Keratinocyte (primary cell): ENCODE measurements at regions not wholly inside any gene's neighbourhood (a gene's known extent, or its start where the extent isn't known, plus 50 kb on each side); places are given as distances from the start of the nearest gene placed in this dataset.
A peak's percentile ranks its signal among the peaks of the same experiment; 100 is the strongest.
"Not testable (repeated sequence)": the region's sequence is repeated elsewhere in the genome, so short reads cannot be mapped to it uniquely, and the experiment has no call there.

Source experiments
- DNase-seq: peaks from one replicate; pipeline ENCODE4 v3.0.0-alpha.2; 2011; ENCODE audit warnings: low read depth, missing footprints, low spot score
- FAIRE-seq: peaks from 2 replicates; lab custom pipeline; 2011; peaks lifted over from hg19 to GRCh38; lab: Jason Lieb, UNC
- H2AFZ ChIP-seq: 2 replicates; pipeline ENCODE4 v1.6.0; 2012; ENCODE audit warnings: low read length, control low read depth, inconsistent platforms; ENCODE audit not compliant: control insufficient read depth
- H3K27ac ChIP-seq: 2 replicates; pipeline ENCODE4 v1.5.1; 2011; ENCODE audit warnings: low read length; ENCODE audit not compliant: control insufficient read depth, insufficient read depth
- H3K27me3 ChIP-seq: 3 replicates; pipeline ENCODE4 v1.6.0; 2011; ENCODE audit warnings: low read length; ENCODE audit not compliant: control insufficient read depth, insufficient read depth; ENCODE audit errors: extremely low read depth
- H3K36me3 ChIP-seq, 2 experiments: 2 replicates in 1 of 2; 3 replicates in 1 of 2; pipeline ENCODE4 v1.5.1; 2011; ENCODE audit warnings: low read length in 2 of 2, mild to moderate bottlenecking in 1 of 2; ENCODE audit not compliant: control insufficient read depth in 2 of 2, insufficient read depth in 2 of 2; ENCODE audit errors: extremely low read depth in 1 of 2
- H3K4me1 ChIP-seq: 3 replicates; pipeline ENCODE4 v1.5.1; 2011; ENCODE audit warnings: low read length; ENCODE audit not compliant: control insufficient read depth, insufficient read depth; ENCODE audit errors: extremely low read depth
- H3K4me2 ChIP-seq: 3 replicates; pipeline ENCODE4 v1.6.0; 2011; ENCODE audit warnings: low read depth, low read length; ENCODE audit not compliant: control insufficient read depth, insufficient read depth; ENCODE audit errors: extremely low read depth
- H3K4me3 ChIP-seq, 3 experiments: fragments of 200-600 bp in 1 of 3; sonication (generic) in 1 of 3; 2 replicates in 2 of 3; 3 replicates in 1 of 3; pipeline ENCODE4 v1.5.1; 2011 to 2016; ENCODE audit warnings: low read length in 3 of 3, mild to moderate bottlenecking in 3 of 3, control low read depth in 2 of 3, inconsistent platforms in 1 of 3, low read depth in 1 of 3, mixed read lengths in 1 of 3, mixed run types in 1 of 3, moderate library complexity in 1 of 3; ENCODE audit not compliant: control insufficient read depth in 2 of 3, insufficient read depth in 2 of 3; ENCODE audit errors: extremely low read depth in 1 of 3
- H3K79me2 ChIP-seq: 2 replicates; pipeline ENCODE4 v1.6.0; 2012; ENCODE audit warnings: low read length; ENCODE audit not compliant: control insufficient read depth, insufficient read depth
- H3K9ac ChIP-seq: 3 replicates; pipeline ENCODE4 v1.6.0; 2011; ENCODE audit warnings: low read length; ENCODE audit not compliant: control insufficient read depth, insufficient read depth; ENCODE audit errors: extremely low read depth
- H3K9me1 ChIP-seq: 3 replicates; pipeline ENCODE4 v1.6.0; 2011; ENCODE audit warnings: low read length; ENCODE audit not compliant: control insufficient read depth, insufficient read depth; ENCODE audit errors: extremely low read depth
- H3K9me3 ChIP-seq: 2 replicates; pipeline ENCODE4 v1.5.1; 2012; ENCODE audit warnings: low read depth, low read length; ENCODE audit not compliant: control insufficient read depth
- H4K20me1 ChIP-seq: 3 replicates; pipeline ENCODE4 v1.6.0; 2011; ENCODE audit warnings: low read length; ENCODE audit not compliant: control insufficient read depth, insufficient read depth; ENCODE audit errors: extremely low read depth
- dilution Hi-C: fragments of 300-500 bp; cut with MboI; formaldehyde crosslinking; loops from one replicate; pipeline ENCODE4 v1.7.0; 2020; ENCODE audit warnings: low sequenced_read_pairs; ENCODE audit not compliant: extremely low pct_ligation_motif_present

DNA sequence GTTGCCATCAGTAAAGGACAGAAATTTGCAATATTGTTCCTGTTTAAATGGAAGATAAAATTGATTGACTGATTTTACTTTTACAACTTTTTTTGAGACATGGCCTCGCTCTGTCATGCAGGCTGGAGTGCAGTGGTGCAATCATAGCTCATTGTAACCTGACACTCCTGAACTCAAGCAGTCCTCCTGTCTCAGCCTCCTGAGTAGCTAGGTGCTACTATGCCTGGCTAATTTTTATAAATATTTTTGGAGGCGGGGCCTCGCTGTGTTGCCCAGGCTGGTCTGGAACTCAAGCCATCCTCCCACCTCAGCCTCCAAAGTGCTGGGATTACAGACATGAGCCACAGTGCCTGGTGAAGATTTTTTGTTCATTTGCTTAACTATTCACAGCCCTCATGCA, 96.8 kb upstream of the GARIN1A start:
- dilution Hi-C loops, H3K4me1 ChIP-seq, H3K27ac ChIP-seq, H3K4me2 ChIP-seq, H4K20me1 ChIP-seq, H3K4me3 ChIP-seq, H3K9me1 ChIP-seq, H3K9me3 ChIP-seq, H3K9ac ChIP-seq, H3K27me3 ChIP-seq, H2AFZ ChIP-seq, FAIRE-seq, DNase-seq, H3K36me3 ChIP-seq: not testable (repeated sequence)
- peaks cover 24% of the 10 kb centered on the region for H3K79me2 ChIP-seq

DNA sequence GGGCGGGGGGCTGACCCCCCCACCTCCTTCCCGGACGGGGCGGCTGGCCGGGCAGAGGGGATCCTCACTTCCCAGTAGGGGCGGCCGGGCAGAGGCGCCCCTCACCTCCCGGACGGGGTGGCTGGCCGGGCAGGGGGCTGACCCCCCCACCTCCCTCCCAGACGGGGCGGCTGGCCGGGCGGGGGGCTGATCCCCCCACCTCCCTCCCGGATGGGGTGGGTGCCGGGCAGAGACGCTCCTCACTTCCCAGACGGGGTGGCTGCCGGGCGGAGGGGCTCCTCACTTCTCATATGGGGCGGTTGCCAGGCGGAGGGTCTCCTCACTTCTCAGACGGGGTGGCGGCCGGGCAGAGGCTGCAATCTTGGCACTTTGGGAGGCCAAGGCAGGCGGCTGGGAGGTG, 95.1 kb upstream of the GARIN1A start:
- H3K27ac ChIP-seq, dilution Hi-C loops, H4K20me1 ChIP-seq, H3K36me3 ChIP-seq, DNase-seq, H2AFZ ChIP-seq, H3K4me1 ChIP-seq, H3K9me1 ChIP-seq, FAIRE-seq, H3K4me2 ChIP-seq, H3K9ac ChIP-seq, H3K4me3 ChIP-seq, H3K27me3 ChIP-seq, H3K9me3 ChIP-seq: not testable (repeated sequence)
- peaks cover 14% of the 10 kb centered on the region for H3K79me2 ChIP-seq

DNA sequence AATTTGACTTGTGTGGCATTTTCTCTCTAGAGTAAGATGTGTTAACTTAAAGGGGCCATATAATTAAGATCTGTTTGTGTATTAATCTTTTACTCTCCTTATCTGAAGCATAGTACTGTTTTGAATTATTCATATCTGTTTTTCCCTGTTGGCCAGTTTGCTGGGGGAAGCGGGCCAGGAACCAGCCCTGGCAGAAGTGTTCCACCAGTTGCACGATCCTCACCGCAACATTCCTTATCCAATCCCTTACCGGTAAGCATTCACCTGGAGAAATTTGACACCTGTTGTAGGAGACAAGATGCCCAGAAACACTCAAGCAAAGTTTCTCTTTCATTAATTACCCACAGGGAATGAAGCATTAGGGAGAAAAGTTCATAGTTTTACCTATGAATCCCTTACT, 92.2 kb upstream of the GARIN1A start:
- FAIRE-seq, H3K9ac ChIP-seq, dilution Hi-C loops, H3K27me3 ChIP-seq, H4K20me1 ChIP-seq, H3K4me1 ChIP-seq, H3K79me2 ChIP-seq, H3K36me3 ChIP-seq, H3K4me3 ChIP-seq, DNase-seq, H3K9me3 ChIP-seq, H3K9me1 ChIP-seq, H2AFZ ChIP-seq, H3K4me2 ChIP-seq, H3K27ac ChIP-seq: not testable (repeated sequence)

DNA sequence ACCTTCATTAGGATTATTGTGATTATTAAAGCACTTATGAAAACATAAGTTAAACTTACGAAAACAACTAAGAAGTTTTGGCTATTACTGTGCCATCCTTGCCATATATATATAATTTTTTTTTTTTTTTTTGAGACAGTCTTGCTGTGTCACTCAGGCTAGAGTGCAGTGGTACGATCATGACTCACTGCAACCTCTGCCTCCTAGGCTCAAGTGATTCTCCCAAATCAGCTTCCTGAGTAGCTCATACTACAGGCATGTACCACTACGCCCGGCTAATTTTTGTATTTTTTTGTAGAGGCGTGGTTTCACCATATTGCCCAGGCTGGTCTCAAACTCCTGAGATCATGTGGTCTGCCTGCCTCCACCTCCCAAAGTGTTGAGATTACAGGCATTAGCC, 91.0 kb upstream of the GARIN1A start:
- H3K9me3 ChIP-seq, dilution Hi-C loops, H2AFZ ChIP-seq, H3K4me3 ChIP-seq, H3K9ac ChIP-seq, H3K4me1 ChIP-seq, H4K20me1 ChIP-seq, H3K4me2 ChIP-seq, H3K36me3 ChIP-seq, H3K9me1 ChIP-seq, H3K79me2 ChIP-seq, H3K27me3 ChIP-seq, H3K27ac ChIP-seq: not testable (repeated sequence)
- DNase-seq: peak; percentile 60
- peak; percentile 36 for FAIRE-seq

DNA sequence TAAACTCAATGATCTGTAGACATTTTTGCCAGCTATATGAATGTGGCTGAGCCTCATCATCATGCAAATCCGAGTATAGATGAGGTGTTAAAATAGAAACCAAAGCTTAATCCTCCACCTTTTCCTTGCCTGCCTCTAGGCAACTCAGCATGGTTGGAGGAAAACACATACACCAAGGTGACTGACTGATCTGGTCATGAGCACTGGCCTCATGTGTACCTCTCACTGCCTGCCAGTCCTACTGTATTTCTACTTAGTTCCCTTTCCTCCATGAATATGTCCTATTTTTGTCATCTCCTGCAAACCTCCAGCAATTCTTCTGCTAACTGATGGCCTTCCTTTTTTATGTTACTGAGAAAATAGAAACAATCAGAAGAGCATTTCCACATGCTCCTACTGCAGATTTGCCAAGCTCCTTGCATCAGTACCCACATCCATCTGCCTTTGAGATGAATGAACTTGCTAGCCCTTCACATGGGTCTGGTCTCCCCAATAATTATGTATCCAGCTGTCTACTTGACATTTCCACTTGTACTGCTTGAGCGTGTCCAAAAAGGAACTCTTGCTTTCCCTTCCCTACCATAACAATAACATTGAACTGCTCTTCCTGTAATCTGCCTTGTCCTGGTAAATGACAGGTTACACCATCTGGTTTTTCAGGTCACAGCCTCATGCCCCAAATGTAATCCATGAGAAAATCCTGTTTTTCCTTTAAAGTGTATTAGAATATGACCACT, 90.1 kb upstream of the GARIN1A start:
- H3K9ac ChIP-seq, H3K4me3 ChIP-seq, H4K20me1 ChIP-seq, DNase-seq, H3K79me2 ChIP-seq, dilution Hi-C loops, H3K27me3 ChIP-seq, H2AFZ ChIP-seq, H3K4me1 ChIP-seq, H3K27ac ChIP-seq, H3K9me3 ChIP-seq, H3K36me3 ChIP-seq, H3K4me2 ChIP-seq, H3K9me1 ChIP-seq: not testable (repeated sequence)
- FAIRE-seq: peak; percentile 64
